ENCODE measurements at regions not wholly inside any gene's neighbourhood (a gene's known extent, or its start where the extent isn't known, plus 50 kb on each side); places are given as distances from the start of the nearest gene placed in this dataset.

GRCh38 chr2:195533771-195534642 is 123.0 kb upstream of the SLC39A10 start:
- 55% methylated on average over 8 of the region's 8 CpGs for WGBS
- Histone ChIP-seq H2BK5ac (ENCODE audit: low read depth, low read length, poor library complexity, severe bottlenecking) (peak overlapping the region; percentile 46), H3K4me2 (ENCODE audit: low read length, poor library complexity, severe bottlenecking) (peak overlapping the region; percentile 27), H3K27ac (ENCODE audit: low read length, poor library complexity, severe bottlenecking) (peak overlapping the region; percentile 96), H3K4ac (ENCODE audit: low read depth in 1 of 2, low read length in 2 of 2) (peak overlapping the region in 1 of 2 experiments; percentile 55), H3K4me1 (ENCODE audit: control insufficient read depth, insufficient read depth, low read depth, low read length) (peaks cover 6% of the 10 kb centered on the region), H2AFZ (ENCODE audit: low read depth, low read length) (peak overlapping the region; percentile 64), H3K23ac (ENCODE audit: low read length in 2 of 2) (no peak overlapping the region), H3K9ac (ENCODE audit: low read length) (peak overlapping the region; percentile 78), H3K14ac (ENCODE audit: low read length in 2 of 2) (no peak overlapping the region), H3K4me3 (ENCODE audit: insufficient read depth in 1 of 2, low read depth in 1 of 2, low read length in 2 of 2) (peak overlapping the region in 1 of 2 experiments; percentile 62), H3K36me3 (ENCODE audit: control insufficient read depth in 1 of 2, insufficient read depth in 2 of 2, low read depth in 1 of 2, low read length in 2 of 2) (no peaks in the 10 kb centered on the region), H4K8ac (ENCODE audit: low read length) (peak overlapping the region; percentile 79), H3K18ac (ENCODE audit: low read depth in 1 of 2, low read length in 2 of 2) (peak overlapping the region in 1 of 2 experiments; percentile 8), H4K91ac (ENCODE audit: low read length) (peak overlapping the region; percentile 43), H2BK15ac (ENCODE audit: low read depth, poor library complexity, severe bottlenecking) (no peak overlapping the region), H2BK12ac (ENCODE audit: low read length in 2 of 2) (peak overlapping the region; percentile 59 to 79), H3K79me1 (replicated peaks; ENCODE audit: low read length, poor library complexity, severe bottlenecking) (no peaks in the 10 kb centered on the region), H2AK5ac (ENCODE audit: low read length, severe bottlenecking) (peak overlapping the region; percentile 74), H3K9me3 (ENCODE audit: control insufficient read depth, low read length) (no peaks in the 10 kb centered on the region), H3K27me3 (ENCODE audit: control insufficient read depth in 1 of 2, insufficient read depth in 1 of 2, low read length in 2 of 2) (no peaks in the 10 kb centered on the region), H2BK120ac (ENCODE audit: low read depth, low read length) (no peak overlapping the region)
- peak; percentile 79 for DNase-seq

GRCh38 chr2:195532628-195533271 is 124.3 kb upstream of the SLC39A10 start:
- Histone ChIP-seq H4K91ac (ENCODE audit: low read length) (no peak overlapping the region), H3K9ac (ENCODE audit: low read length) (peak overlapping the region; percentile 78), H3K4me3 (ENCODE audit: insufficient read depth in 1 of 2, low read depth in 1 of 2, low read length in 2 of 2) (peak overlapping the region in 1 of 2 experiments; percentile 62), H2BK5ac (ENCODE audit: low read depth, low read length, poor library complexity, severe bottlenecking) (no peak overlapping the region), H3K79me1 (replicated peaks; ENCODE audit: low read length, poor library complexity, severe bottlenecking) (no peaks in the 10 kb centered on the region), H3K4me1 (ENCODE audit: control insufficient read depth, insufficient read depth, low read depth, low read length) (peaks cover 6% of the 10 kb centered on the region), H2AFZ (ENCODE audit: low read depth, low read length) (no peak overlapping the region), H2BK120ac (ENCODE audit: low read depth, low read length) (no peak overlapping the region), H2BK12ac (ENCODE audit: low read length in 2 of 2) (no peak overlapping the region), H3K27me3 (ENCODE audit: control insufficient read depth in 1 of 2, insufficient read depth in 1 of 2, low read length in 2 of 2) (no peaks in the 10 kb centered on the region), H3K4ac (ENCODE audit: low read depth in 1 of 2, low read length in 2 of 2) (no peak overlapping the region), H2BK15ac (ENCODE audit: low read depth, poor library complexity, severe bottlenecking) (no peak overlapping the region), H3K36me3 (ENCODE audit: control insufficient read depth in 1 of 2, insufficient read depth in 2 of 2, low read depth in 1 of 2, low read length in 2 of 2) (no peaks in the 10 kb centered on the region), H3K9me3 (ENCODE audit: control insufficient read depth, low read length) (no peaks in the 10 kb centered on the region), H3K14ac (ENCODE audit: low read length in 2 of 2) (no peak overlapping the region), H3K4me2 (ENCODE audit: low read length, poor library complexity, severe bottlenecking) (peak overlapping the region; percentile 7), H2AK5ac (ENCODE audit: low read length, severe bottlenecking) (no peak overlapping the region), H3K27ac (ENCODE audit: low read length, poor library complexity, severe bottlenecking) (peak overlapping the region; percentile 37), H4K8ac (ENCODE audit: low read length) (no peak overlapping the region), H3K23ac (ENCODE audit: low read length in 2 of 2) (no peak overlapping the region), H3K18ac (ENCODE audit: low read depth in 1 of 2, low read length in 2 of 2) (no peak overlapping the region)
- DNase-seq = peak; percentile 38
- 23% methylated on average over 4 of the region's 5 CpGs for WGBS

- H3K14ac ChIP-seq (ENCODE audit: low read length in 2 of 2) = no peak overlapping the region
Measured at GRCh38 chr2:195532255-195532627, 124.8 kb upstream of the SLC39A10 start.

GRCh38 chr2:195531754-195532153 is 125.3 kb upstream of the SLC39A10 start:
- Histone ChIP-seq H3K9ac (ENCODE audit: low read length) (peak overlapping the region; percentile 78), H2BK15ac (ENCODE audit: low read depth, poor library complexity, severe bottlenecking) (no peak overlapping the region), H3K27me3 (ENCODE audit: control insufficient read depth in 1 of 2, insufficient read depth in 1 of 2, low read length in 2 of 2) (no peaks in the 10 kb centered on the region), H3K23ac (ENCODE audit: low read length in 2 of 2) (no peak overlapping the region), H3K4ac (ENCODE audit: low read depth in 1 of 2, low read length in 2 of 2) (no peak overlapping the region), H3K4me3 (ENCODE audit: insufficient read depth in 1 of 2, low read depth in 1 of 2, low read length in 2 of 2) (peak overlapping the region in 1 of 2 experiments; percentile 4), H2AK5ac (ENCODE audit: low read length, severe bottlenecking) (no peak overlapping the region), H2BK120ac (ENCODE audit: low read depth, low read length) (no peak overlapping the region), H3K4me2 (ENCODE audit: low read length, poor library complexity, severe bottlenecking) (no peak overlapping the region), H3K14ac (ENCODE audit: low read length in 2 of 2) (no peak overlapping the region), H3K79me1 (replicated peaks; ENCODE audit: low read length, poor library complexity, severe bottlenecking) (no peaks in the 10 kb centered on the region), H2BK12ac (ENCODE audit: low read length in 2 of 2) (no peak overlapping the region), H2BK5ac (ENCODE audit: low read depth, low read length, poor library complexity, severe bottlenecking) (no peak overlapping the region), H3K36me3 (ENCODE audit: control insufficient read depth in 1 of 2, insufficient read depth in 2 of 2, low read depth in 1 of 2, low read length in 2 of 2) (no peaks in the 10 kb centered on the region), H2AFZ (ENCODE audit: low read depth, low read length) (no peak overlapping the region), H3K27ac (ENCODE audit: low read length, poor library complexity, severe bottlenecking) (no peak overlapping the region), H4K91ac (ENCODE audit: low read length) (no peak overlapping the region), H3K18ac (ENCODE audit: low read depth in 1 of 2, low read length in 2 of 2) (no peak overlapping the region), H3K9me3 (ENCODE audit: control insufficient read depth, low read length) (no peaks in the 10 kb centered on the region), H3K4me1 (ENCODE audit: control insufficient read depth, insufficient read depth, low read depth, low read length) (peaks cover 6% of the 10 kb centered on the region), H4K8ac (ENCODE audit: low read length) (no peak overlapping the region)
- 100% methylated on average over 1 of the region's 2 CpGs for WGBS
- DNase-seq = no peak

More at GRCh38 chr2:195532255-195532627, 124.8 kb upstream of the SLC39A10 start:
- DNase-seq = no peak
- Histone ChIP-seq H3K79me1 (replicated peaks; ENCODE audit: low read length, poor library complexity, severe bottlenecking) (no peaks in the 10 kb centered on the region), H3K18ac (ENCODE audit: low read depth in 1 of 2, low read length in 2 of 2) (no peak overlapping the region), H3K4me1 (ENCODE audit: control insufficient read depth, insufficient read depth, low read depth, low read length) (peaks cover 6% of the 10 kb centered on the region), H2AFZ (ENCODE audit: low read depth, low read length) (no peak overlapping the region), H2AK5ac (ENCODE audit: low read length, severe bottlenecking) (no peak overlapping the region), H3K9ac (ENCODE audit: low read length) (peak overlapping the region; percentile 78), H2BK15ac (ENCODE audit: low read depth, poor library complexity, severe bottlenecking) (no peak overlapping the region), H3K27ac (ENCODE audit: low read length, poor library complexity, severe bottlenecking) (peak overlapping the region; percentile 37), H4K8ac (ENCODE audit: low read length) (peak overlapping the region; percentile 23), H2BK5ac (ENCODE audit: low read depth, low read length, poor library complexity, severe bottlenecking) (no peak overlapping the region), H2BK120ac (ENCODE audit: low read depth, low read length) (no peak overlapping the region), H2BK12ac (ENCODE audit: low read length in 2 of 2) (peak overlapping the region in 1 of 2 experiments; percentile 50), H4K91ac (ENCODE audit: low read length) (no peak overlapping the region), H3K27me3 (ENCODE audit: control insufficient read depth in 1 of 2, insufficient read depth in 1 of 2, low read length in 2 of 2) (no peaks in the 10 kb centered on the region), H3K4ac (ENCODE audit: low read depth in 1 of 2, low read length in 2 of 2) (no peak overlapping the region), H3K4me2 (ENCODE audit: low read length, poor library complexity, severe bottlenecking) (no peak overlapping the region), H3K23ac (ENCODE audit: low read length in 2 of 2) (no peak overlapping the region), H3K4me3 (ENCODE audit: insufficient read depth in 1 of 2, low read depth in 1 of 2, low read length in 2 of 2) (peak overlapping the region in 1 of 2 experiments; percentile 13), H3K9me3 (ENCODE audit: control insufficient read depth, low read length) (no peaks in the 10 kb centered on the region), H3K36me3 (ENCODE audit: control insufficient read depth in 1 of 2, insufficient read depth in 2 of 2, low read depth in 1 of 2, low read length in 2 of 2) (no peaks in the 10 kb centered on the region)
- WGBS = 100% methylated on average over 1 of the region's 1 CpG
